ENCODE measurements at regions not wholly inside any gene's neighbourhood (a gene's known extent, or its start where the extent isn't known, plus 50 kb on each side); places are given as distances from the start of the nearest gene placed in this dataset.

GRCh38 chr1:29936031-29936544 lies 699.8 kb downstream of the PTPRU start:
- TF ChIP-seq, protein P1, sequence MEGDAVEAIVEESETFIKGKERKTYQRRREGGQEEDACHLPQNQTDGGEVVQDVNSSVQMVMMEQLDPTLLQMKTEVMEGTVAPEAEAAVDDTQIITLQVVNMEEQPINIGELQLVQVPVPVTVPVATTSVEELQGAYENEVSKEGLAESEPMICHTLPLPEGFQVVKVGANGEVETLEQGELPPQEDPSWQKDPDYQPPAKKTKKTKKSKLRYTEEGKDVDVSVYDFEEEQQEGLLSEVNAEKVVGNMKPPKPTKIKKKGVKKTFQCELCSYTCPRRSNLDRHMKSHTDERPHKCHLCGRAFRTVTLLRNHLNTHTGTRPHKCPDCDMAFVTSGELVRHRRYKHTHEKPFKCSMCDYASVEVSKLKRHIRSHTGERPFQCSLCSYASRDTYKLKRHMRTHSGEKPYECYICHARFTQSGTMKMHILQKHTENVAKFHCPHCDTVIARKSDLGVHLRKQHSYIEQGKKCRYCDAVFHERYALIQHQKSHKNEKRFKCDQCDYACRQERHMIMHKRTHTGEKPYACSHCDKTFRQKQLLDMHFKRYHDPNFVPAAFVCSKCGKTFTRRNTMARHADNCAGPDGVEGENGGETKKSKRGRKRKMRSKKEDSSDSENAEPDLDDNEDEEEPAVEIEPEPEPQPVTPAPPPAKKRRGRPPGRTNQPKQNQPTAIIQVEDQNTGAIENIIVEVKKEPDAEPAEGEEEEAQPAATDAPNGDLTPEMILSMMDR (IDR thresholded peaks at IDR 0.05; ENCODE audit: borderline replicate concordance, insufficient read depth, low read depth, low read length) = no peak
- H3K4me3 ChIP-seq (ENCODE audit: low read depth, low read length) = no peak overlapping the region

DNA sequence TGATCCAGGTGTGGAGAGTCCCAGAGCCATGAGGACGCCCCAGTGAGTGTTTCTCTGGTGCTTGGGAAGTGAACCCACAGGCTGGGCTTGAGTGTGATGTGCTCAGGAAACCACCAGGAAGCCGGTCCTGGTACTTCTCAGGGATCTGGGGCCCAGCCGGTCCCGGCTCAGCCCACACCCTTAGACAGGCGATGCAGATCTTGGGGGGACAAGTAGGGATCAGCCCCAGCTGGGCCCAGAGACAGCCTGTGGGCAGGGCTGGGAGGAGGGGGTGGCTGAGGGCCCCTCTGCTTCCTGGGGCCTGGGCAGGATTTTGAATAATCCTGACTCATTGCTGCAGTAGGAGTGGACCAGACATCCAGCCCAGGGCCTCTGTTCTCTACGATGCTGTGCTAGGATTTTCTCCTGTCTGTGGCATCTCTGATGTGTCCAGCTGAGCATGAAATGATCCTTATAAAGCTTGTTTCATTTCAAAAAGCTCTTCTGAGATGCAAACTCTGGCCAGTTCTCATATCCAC lies 698.0 kb downstream of the PTPRU start:
- no peak overlapping the region for H3K4me3 ChIP-seq (ENCODE audit: low read depth, low read length)
- TF ChIP-seq, protein P1 (IDR thresholded peaks at IDR 0.05; ENCODE audit: borderline replicate concordance, insufficient read depth, low read depth, low read length) = no peak

GRCh38 chr1:29933067-29933466 lies 696.7 kb downstream of the PTPRU start:
- H3K4me3 ChIP-seq (ENCODE audit: low read depth, low read length) = no peak overlapping the region
- TF ChIP-seq, protein P1 (IDR thresholded peaks at IDR 0.05; ENCODE audit: borderline replicate concordance, insufficient read depth, low read depth, low read length) = no peak

GRCh38 chr1:29932626-29933025 lies 696.3 kb downstream of the PTPRU start:
- no peak overlapping the region for H3K4me3 ChIP-seq (ENCODE audit: low read depth, low read length)
- TF ChIP-seq, protein P1 (IDR thresholded peaks at IDR 0.05; ENCODE audit: borderline replicate concordance, insufficient read depth, low read depth, low read length) = no peak

- TF ChIP-seq, protein P1 (IDR thresholded peaks at IDR 0.05; ENCODE audit: borderline replicate concordance, insufficient read depth, low read depth, low read length) = no peak
- no peak overlapping the region for H3K4me3 ChIP-seq (ENCODE audit: low read depth, low read length)
Observed at GRCh38 chr1:29931477-29932175, 695.3 kb downstream of the PTPRU start.

- H3K4me3 ChIP-seq (ENCODE audit: low read depth, low read length) = no peak overlapping the region
- TF ChIP-seq, protein P1 (IDR thresholded peaks at IDR 0.05; ENCODE audit: borderline replicate concordance, insufficient read depth, low read depth, low read length) = no peak
Observed at GRCh38 chr1:29925058-29925457, 688.7 kb downstream of the PTPRU start.

DNA sequence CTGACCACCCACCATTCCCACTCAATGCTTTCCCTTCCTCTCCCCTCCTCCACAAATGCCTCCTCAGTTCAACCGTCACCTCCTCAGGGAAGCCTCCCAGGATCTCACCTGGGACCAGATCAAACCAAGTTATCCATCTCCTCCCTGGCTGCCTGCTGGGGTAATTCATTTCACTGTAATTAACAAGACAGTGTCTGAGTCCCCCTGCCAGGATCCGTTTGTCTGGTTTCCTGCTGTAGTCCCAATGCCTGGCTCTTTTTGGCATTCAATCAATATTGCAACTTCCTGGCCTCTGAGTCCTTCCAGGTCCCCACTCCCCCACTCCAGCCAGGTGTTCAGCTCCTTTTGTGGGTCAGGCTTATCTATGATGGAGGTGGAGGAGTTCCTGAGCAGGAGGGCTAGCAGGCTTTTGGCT lies 687.7 kb downstream of the PTPRU start:
- TF ChIP-seq, protein P1 (IDR thresholded peaks at IDR 0.05; ENCODE audit: borderline replicate concordance, insufficient read depth, low read depth, low read length) = no peak
- H3K4me3 ChIP-seq (ENCODE audit: low read depth, low read length) = no peak overlapping the region

Measured in GM12875 (cell line).